HEK293T (cell line): ENCODE measurements at regions not wholly inside any gene's neighbourhood (a gene's known extent, or its start where the extent isn't known, plus 50 kb on each side); places are given as distances from the start of the nearest gene placed in this dataset.

Source experiments
- ARNT ChIP-seq: fragments of 450-650 bp; IDR thresholded peaks from 2 replicates; pipeline ENCODE4 v1.6.1; 2017; ENCODE audit warnings: mild to moderate bottlenecking
- BHLHE40 ChIP-seq: fragments of 450-650 bp; IDR thresholded peaks from 2 replicates; pipeline ENCODE4 v1.6.1; 2016; ENCODE audit warnings: mild to moderate bottlenecking, moderate library complexity, borderline replicate concordance
- FOXA1 ChIP-seq: fragments of 450-650 bp; IDR thresholded peaks from 2 replicates; pipeline ENCODE4 v1.6.1; 2016; ENCODE audit warnings: mild to moderate bottlenecking
- FOXM1 ChIP-seq: fragments of 450-650 bp; IDR thresholded peaks from 2 replicates; pipeline ENCODE4 v1.6.1; 2017; ENCODE audit warnings: mild to moderate bottlenecking, borderline replicate concordance
- LEF1 ChIP-seq: fragments of 450-650 bp; IDR thresholded peaks from 2 replicates; pipeline ENCODE4 v1.6.1; 2017; ENCODE audit warnings: mild to moderate bottlenecking, borderline replicate concordance
- SP1 ChIP-seq: fragments of 450-650 bp; IDR thresholded peaks from 2 replicates; pipeline ENCODE4 v1.6.1; 2017
- SUZ12 ChIP-seq: fragments of 450-650 bp; IDR thresholded peaks from 2 replicates; pipeline ENCODE4 v1.6.1; 2016; ENCODE audit warnings: mild to moderate bottlenecking

GRCh38 chr5:89105171-89105695 lies 222.2 kb upstream of the MEF2C start:
- TF ChIP-seq BHLHE40 = no peak
- no peak for TF ChIP-seq SP1
- no peak for TF ChIP-seq SUZ12
- no peak for TF ChIP-seq ARNT
- TF ChIP-seq FOXA1 = no peak
- no peak for TF ChIP-seq FOXM1
- TF ChIP-seq LEF1 = no peak
